Large intestine (tissue), 3 donors: ENCODE measurements at regions not wholly inside any gene's neighbourhood (a gene's known extent, or its start where the extent isn't known, plus 50 kb on each side); places are given as distances from the start of the nearest gene placed in this dataset.
A peak's percentile ranks its signal among the peaks of the same experiment; 100 is the strongest.

Source experiments
- DNase-seq, 2 donors: peaks; one replicate each; pipeline versions ENCODE4 v3.0.0 to v3.0.0-alpha.2; 2013
- H3K27ac ChIP-seq: one replicate; pipeline ENCODE4 v1.5.1; 2013; ENCODE audit warnings: low read length
- H3K27me3 ChIP-seq: 2 replicates; pipeline ENCODE4 v1.6.1; 2013; ENCODE audit warnings: low read length; ENCODE audit not compliant: control insufficient read depth, insufficient read depth
- H3K36me3 ChIP-seq: 2 replicates; pipeline ENCODE4 v1.6.1; 2013; ENCODE audit warnings: low read length; ENCODE audit not compliant: control insufficient read depth, insufficient read depth
- H3K4me1 ChIP-seq: one replicate; pipeline ENCODE4 v1.6.1; 2013; ENCODE audit warnings: low read length; ENCODE audit not compliant: control insufficient read depth, insufficient read depth
- H3K4me3 ChIP-seq: one replicate; pipeline ENCODE4 v1.5.1; 2013; ENCODE audit warnings: low read length
- H3K9me3 ChIP-seq: one replicate; pipeline ENCODE4 v1.6.1; 2013; ENCODE audit warnings: mild to moderate bottlenecking, low read depth, low read length, moderate library complexity; ENCODE audit not compliant: control insufficient read depth
- WGBS: methylation state at CpG from one replicate; pipeline ENCODE4 v1.1.5; 2013; ENCODE audit warnings: low lambda C conversion rate; ENCODE audit not compliant: insufficient coverage; 5-methylcytosine and 5-hydroxymethylcytosine counted together

- H3K27ac ChIP-seq = no peak overlapping the region
- DNase-seq = peak in 1 of 2 donors; percentile 37
- no peak overlapping the region for H3K4me3 ChIP-seq
- 20% methylated on average over 1 of the region's 42 CpGs for WGBS
- H3K36me3 ChIP-seq = no peaks in the 10 kb centered on the region
- H3K9me3 ChIP-seq = no peaks in the 10 kb centered on the region
- H3K4me1 ChIP-seq = no peaks in the 10 kb centered on the region
- H3K27me3 ChIP-seq = peaks cover 29% of the 10 kb centered on the region
Observed at GRCh38 chr9:89234205-89235067, 55.8 kb upstream of the SHC3 start.

- Histone ChIP-seq H3K4me3 (no peak overlapping the region), H3K27me3 (peaks cover 29% of the 10 kb centered on the region), H3K9me3 (no peaks in the 10 kb centered on the region), H3K36me3 (no peaks in the 10 kb centered on the region), H3K27ac (no peak overlapping the region), H3K4me1 (no peaks in the 10 kb centered on the region)
- WGBS = no CpG with 5 or more reads among the region's 6 CpGs
- DNase-seq = peak in 1 of 2 donors; percentile 31
Observed at GRCh38 chr9:89236955-89237573, 58.4 kb upstream of the SHC3 start.

- Histone ChIP-seq H3K27ac (no peak overlapping the region), H3K4me1 (no peaks in the 10 kb centered on the region), H3K9me3 (no peaks in the 10 kb centered on the region), H3K36me3 (no peaks in the 10 kb centered on the region), H3K4me3 (no peak overlapping the region), H3K27me3 (peaks cover 25% of the 10 kb centered on the region)
- 84% methylated on average over 3 of the region's 3 CpGs for WGBS
- DNase-seq = no peak
Observed at GRCh38 chr9:89238424-89238823, 59.8 kb upstream of the SHC3 start.

GRCh38 chr9:89243296-89244061 is 64.9 kb upstream of the SHC3 start:
- Histone ChIP-seq H3K27me3 (no peaks in the 10 kb centered on the region), H3K4me3 (no peak overlapping the region), H3K4me1 (peaks cover 3% of the 10 kb centered on the region), H3K9me3 (no peaks in the 10 kb centered on the region), H3K27ac (no peak overlapping the region), H3K36me3 (no peaks in the 10 kb centered on the region)
- peak; percentile 23 to 56 for DNase-seq
- 27% methylated on average over 2 of the region's 8 CpGs for WGBS

GRCh38 chr9:89246840-89247239 is 64.2 kb upstream of the CKS2 start:
- Histone ChIP-seq H3K36me3 (no peaks in the 10 kb centered on the region), H3K27ac (no peak overlapping the region), H3K4me1 (peaks cover 3% of the 10 kb centered on the region), H3K4me3 (no peak overlapping the region), H3K9me3 (no peaks in the 10 kb centered on the region), H3K27me3 (no peaks in the 10 kb centered on the region)
- WGBS = no CpG with 5 or more reads among the region's 5 CpGs
- no peak for DNase-seq

GRCh38 chr9:89247431-89248353 is 63.3 kb upstream of the CKS2 start:
- no peak overlapping the region for H3K27ac ChIP-seq
- DNase-seq = peak in 1 of 2 donors; percentile 31
- H3K4me3 ChIP-seq = no peak overlapping the region

GRCh38 chr9:89249001-89249400 is 62.0 kb upstream of the CKS2 start:
- no peak overlapping the region for H3K4me3 ChIP-seq
- peaks cover 3% of the 10 kb centered on the region for H3K4me1 ChIP-seq
- H3K9me3 ChIP-seq = peaks cover 11% of the 10 kb centered on the region
- WGBS = 100% methylated on average over 2 of the region's 3 CpGs
- no peaks in the 10 kb centered on the region for H3K27me3 ChIP-seq
- no peak overlapping the region for H3K27ac ChIP-seq
- no peak for DNase-seq
- H3K36me3 ChIP-seq = no peaks in the 10 kb centered on the region

More at GRCh38 chr9:89247431-89248353, 63.3 kb upstream of the CKS2 start:
- Histone ChIP-seq H3K9me3 (no peaks in the 10 kb centered on the region), H3K27me3 (no peaks in the 10 kb centered on the region), H3K4me1 (peaks cover 3% of the 10 kb centered on the region), H3K36me3 (no peaks in the 10 kb centered on the region)
- no CpG with 5 or more reads among the region's 4 CpGs for WGBS

- H3K9me3 ChIP-seq = peaks cover 16% of the 10 kb centered on the region
- no peak overlapping the region for H3K4me3 ChIP-seq
- no peaks in the 10 kb centered on the region for H3K27me3 ChIP-seq
- H3K4me1 ChIP-seq = peaks cover 2% of the 10 kb centered on the region
- no peak for DNase-seq
- 60% methylated on average over 2 of the region's 8 CpGs for WGBS
- no peaks in the 10 kb centered on the region for H3K36me3 ChIP-seq
- no peak overlapping the region for H3K27ac ChIP-seq
Observed at GRCh38 chr9:89252651-89253267, 58.2 kb upstream of the CKS2 start.

- DNase-seq = no peak
- Histone ChIP-seq H3K27me3 (no peaks in the 10 kb centered on the region), H3K4me3 (no peak overlapping the region), H3K36me3 (no peaks in the 10 kb centered on the region), H3K4me1 (no peaks in the 10 kb centered on the region), H3K27ac (no peak overlapping the region), H3K9me3 (peaks cover 16% of the 10 kb centered on the region)
- no CpG with 5 or more reads among the region's 14 CpGs for WGBS
Observed at GRCh38 chr9:89254058-89254772, 56.8 kb upstream of the CKS2 start.
